ENCODE measurements at regions not wholly inside any gene's neighbourhood (a gene's known extent, or its start where the extent isn't known, plus 50 kb on each side); places are given as distances from the start of the nearest gene placed in this dataset.
"Not testable (repeated sequence)": the region's sequence is repeated elsewhere in the genome, so short reads cannot be mapped to it uniquely, and the experiment has no call there.

- FAIRE-seq, result no peak
Measured at GRCh38 chr3:154658000-154658399, 228.0 kb upstream of the GPR149 start.

GRCh38 chr3:154657218-154657617 is 227.2 kb upstream of the GPR149 start:
- FAIRE-seq, result no peak

- no peak for FAIRE-seq
Measured at GRCh38 chr3:154656486-154656885, 226.5 kb upstream of the GPR149 start.

- FAIRE-seq, result no peak
Measured at GRCh38 chr3:154642145-154642544, 212.2 kb upstream of the GPR149 start.

- FAIRE-seq, result no peak
Measured at GRCh38 chr3:154625756-154626155, 195.8 kb upstream of the GPR149 start.

- not testable (repeated sequence) for FAIRE-seq
Measured at GRCh38 chr3:154619621-154620020, 189.6 kb upstream of the GPR149 start.

GRCh38 chr3:154616298-154616697 is 186.3 kb upstream of the GPR149 start:
- FAIRE-seq, result no peak

- FAIRE-seq, result no peak
Measured at GRCh38 chr3:154615471-154615870, 185.5 kb upstream of the GPR149 start.

GRCh38 chr3:154614601-154615000 is 184.6 kb upstream of the GPR149 start:
- no peak for FAIRE-seq

GRCh38 chr3:154614078-154614477 is 184.1 kb upstream of the GPR149 start:
- FAIRE-seq, result no peak

GRCh38 chr3:154602241-154602640 is 172.3 kb upstream of the GPR149 start:
- FAIRE-seq, result no peak

- no peak for FAIRE-seq
Measured at GRCh38 chr3:154598166-154598565, 168.2 kb upstream of the GPR149 start.

- FAIRE-seq, result no peak
Measured at GRCh38 chr3:154590675-154591384, 160.8 kb upstream of the GPR149 start.

GRCh38 chr3:154588831-154589230 is 158.8 kb upstream of the GPR149 start:
- no peak for FAIRE-seq

- FAIRE-seq, result no peak
Measured at GRCh38 chr3:154584974-154585373, 155.0 kb upstream of the GPR149 start.

GRCh38 chr3:154584041-154584440 is 154.1 kb upstream of the GPR149 start:
- FAIRE-seq, result no peak

- no peak for FAIRE-seq
Measured at GRCh38 chr3:154583086-154583634, 153.2 kb upstream of the GPR149 start.

GRCh38 chr3:154582501-154582900 is 152.5 kb upstream of the GPR149 start:
- FAIRE-seq, result no peak

- FAIRE-seq, result no peak
Measured at GRCh38 chr3:154571553-154572226, 141.7 kb upstream of the GPR149 start.

GRCh38 chr3:154568064-154568463 is 138.1 kb upstream of the GPR149 start:
- FAIRE-seq, result no peak

- FAIRE-seq, result no peak
Measured at GRCh38 chr3:154559623-154560022, 129.6 kb upstream of the GPR149 start.

- FAIRE-seq, result no peak
Measured at GRCh38 chr3:154552338-154552737, 122.3 kb upstream of the GPR149 start.

GRCh38 chr3:154549391-154549790 is 119.4 kb upstream of the GPR149 start:
- no peak for FAIRE-seq

- no peak for FAIRE-seq
Measured at GRCh38 chr3:154548341-154548740, 118.4 kb upstream of the GPR149 start.

All from colon (tissue), 2 donors.